Lower lobe of right lung (tissue), 2 donors: ENCODE measurements at regions not wholly inside any gene's neighbourhood (a gene's known extent, or its start where the extent isn't known, plus 50 kb on each side); places are given as distances from the start of the nearest gene placed in this dataset.

ENCODE experiments used
- ATAC-seq, 2 donors: fragments of 200-7000 bp; cut with Tn5 transposase; one replicate each; pipeline ENCODE4 v1.9.1; 2020 to 2022; ENCODE audit warnings: mild to moderate bottlenecking in 2 of 2, moderate library complexity in 2 of 2
- DNase-seq: peaks from one replicate; pipeline ENCODE4 v3.0.0-alpha.2; 2020
- H3K27ac ChIP-seq: fragments of 200-600 bp; one replicate; pipeline ENCODE4 v1.8.0; 2022
- H3K27me3 ChIP-seq: fragments of 200-600 bp; one replicate; pipeline ENCODE4 v1.8.0; 2022; ENCODE audit warnings: low read depth
- H3K36me3 ChIP-seq: fragments of 200-600 bp; one replicate; pipeline ENCODE4 v1.8.0; 2022; ENCODE audit warnings: mild to moderate bottlenecking
- H3K4me1 ChIP-seq: fragments of 200-600 bp; one replicate; pipeline ENCODE4 v1.8.0; 2022
- H3K4me3 ChIP-seq: fragments of 200-600 bp; one replicate; pipeline ENCODE4 v1.8.0; 2022; ENCODE audit warnings: mild to moderate bottlenecking
- H3K9me3 ChIP-seq: fragments of 200-600 bp; one replicate; pipeline ENCODE4 v1.8.0; 2022
- intact Hi-C: fragments of 100-400 bp; cut with DNase I; formaldehyde crosslinking; loops from one replicate; pipeline ENCODE4 v1.11.0; 2022
- TF ChIP-seq, protein P1 (sequence below): fragments of 200-600 bp; IDR thresholded peaks from one replicate; pipeline ENCODE4 v1.8.0; 2022; ENCODE audit warnings: antibody characterized with exemption, mild to moderate bottlenecking
- donor health status: DM: no; HTN: yes; CAD: no; lungs with severe emphysema.

DNA sequence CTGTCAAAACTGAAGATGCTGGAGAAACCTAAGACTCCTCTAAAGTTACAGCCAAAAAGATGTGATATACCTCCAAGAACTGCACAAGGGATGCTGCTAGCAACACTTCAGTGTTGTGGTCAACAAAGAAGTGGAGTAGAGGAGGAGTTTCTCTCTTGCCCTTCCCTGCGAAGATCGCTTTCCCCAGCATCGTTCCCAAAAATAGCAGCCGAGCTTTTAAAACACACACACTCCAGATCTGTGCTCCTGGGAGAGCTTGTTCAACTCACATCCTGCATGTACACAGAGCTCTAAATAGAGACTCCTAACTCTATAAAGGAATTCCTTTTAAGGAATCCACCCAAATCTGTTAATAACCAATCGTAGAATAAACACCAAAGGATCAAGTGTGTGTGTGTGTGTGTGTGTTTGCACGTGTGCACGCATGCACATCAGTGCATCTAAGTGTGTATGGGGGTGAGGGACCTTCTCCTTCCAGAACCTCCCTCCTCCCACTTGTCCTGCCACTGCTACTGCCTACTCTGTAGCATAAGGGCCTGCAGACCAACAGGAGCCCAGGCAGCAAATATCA is 58.5 kb downstream of the PSMG1 start:
- intact Hi-C loops: no loop called here

DNA sequence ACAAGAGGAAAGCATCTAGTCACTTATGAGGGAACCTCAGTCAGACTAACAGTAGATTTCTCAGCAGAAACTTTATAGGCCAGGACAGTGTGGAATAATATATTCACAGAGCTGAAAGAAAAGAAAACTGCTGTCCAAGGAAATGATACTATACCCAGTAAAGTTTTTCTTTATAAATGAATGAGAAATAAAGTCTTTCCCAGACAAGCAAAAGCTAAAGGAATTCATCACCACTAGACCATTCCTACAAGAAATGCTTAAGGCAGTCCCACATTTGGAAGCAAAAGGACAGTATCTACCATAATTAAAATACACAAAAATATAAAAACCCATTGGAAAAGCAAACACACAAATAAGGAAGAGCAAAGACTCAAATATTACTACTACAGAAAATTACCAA is 59.9 kb downstream of the PSMG1 start:
- no peak for DNase-seq
- no peak overlapping the region for H3K27ac ChIP-seq
- intact Hi-C loops: no loop called here
- no peak overlapping the region for H3K4me3 ChIP-seq
- TF ChIP-seq, protein P1, sequence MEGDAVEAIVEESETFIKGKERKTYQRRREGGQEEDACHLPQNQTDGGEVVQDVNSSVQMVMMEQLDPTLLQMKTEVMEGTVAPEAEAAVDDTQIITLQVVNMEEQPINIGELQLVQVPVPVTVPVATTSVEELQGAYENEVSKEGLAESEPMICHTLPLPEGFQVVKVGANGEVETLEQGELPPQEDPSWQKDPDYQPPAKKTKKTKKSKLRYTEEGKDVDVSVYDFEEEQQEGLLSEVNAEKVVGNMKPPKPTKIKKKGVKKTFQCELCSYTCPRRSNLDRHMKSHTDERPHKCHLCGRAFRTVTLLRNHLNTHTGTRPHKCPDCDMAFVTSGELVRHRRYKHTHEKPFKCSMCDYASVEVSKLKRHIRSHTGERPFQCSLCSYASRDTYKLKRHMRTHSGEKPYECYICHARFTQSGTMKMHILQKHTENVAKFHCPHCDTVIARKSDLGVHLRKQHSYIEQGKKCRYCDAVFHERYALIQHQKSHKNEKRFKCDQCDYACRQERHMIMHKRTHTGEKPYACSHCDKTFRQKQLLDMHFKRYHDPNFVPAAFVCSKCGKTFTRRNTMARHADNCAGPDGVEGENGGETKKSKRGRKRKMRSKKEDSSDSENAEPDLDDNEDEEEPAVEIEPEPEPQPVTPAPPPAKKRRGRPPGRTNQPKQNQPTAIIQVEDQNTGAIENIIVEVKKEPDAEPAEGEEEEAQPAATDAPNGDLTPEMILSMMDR: no peak
- no peak for ATAC-seq
- H3K9me3 ChIP-seq: peaks cover 10% of the 10 kb centered on the region
- H3K36me3 ChIP-seq: no peaks in the 10 kb centered on the region
- peaks cover 10% of the 10 kb centered on the region for H3K4me1 ChIP-seq
- no peaks in the 10 kb centered on the region for H3K27me3 ChIP-seq

More for the DNA sequence above, 58.5 kb downstream of the PSMG1 start:
- H3K27me3 ChIP-seq: no peaks in the 10 kb centered on the region
- H3K9me3 ChIP-seq: peaks cover 10% of the 10 kb centered on the region
- peaks cover 10% of the 10 kb centered on the region for H3K4me1 ChIP-seq
- peak overlapping the region; percentile 5 for H3K27ac ChIP-seq
- DNase-seq: no peak
- H3K36me3 ChIP-seq: no peaks in the 10 kb centered on the region
- H3K4me3 ChIP-seq: no peak overlapping the region
- no peak for ATAC-seq
- TF ChIP-seq, protein P1: no peak

DNA sequence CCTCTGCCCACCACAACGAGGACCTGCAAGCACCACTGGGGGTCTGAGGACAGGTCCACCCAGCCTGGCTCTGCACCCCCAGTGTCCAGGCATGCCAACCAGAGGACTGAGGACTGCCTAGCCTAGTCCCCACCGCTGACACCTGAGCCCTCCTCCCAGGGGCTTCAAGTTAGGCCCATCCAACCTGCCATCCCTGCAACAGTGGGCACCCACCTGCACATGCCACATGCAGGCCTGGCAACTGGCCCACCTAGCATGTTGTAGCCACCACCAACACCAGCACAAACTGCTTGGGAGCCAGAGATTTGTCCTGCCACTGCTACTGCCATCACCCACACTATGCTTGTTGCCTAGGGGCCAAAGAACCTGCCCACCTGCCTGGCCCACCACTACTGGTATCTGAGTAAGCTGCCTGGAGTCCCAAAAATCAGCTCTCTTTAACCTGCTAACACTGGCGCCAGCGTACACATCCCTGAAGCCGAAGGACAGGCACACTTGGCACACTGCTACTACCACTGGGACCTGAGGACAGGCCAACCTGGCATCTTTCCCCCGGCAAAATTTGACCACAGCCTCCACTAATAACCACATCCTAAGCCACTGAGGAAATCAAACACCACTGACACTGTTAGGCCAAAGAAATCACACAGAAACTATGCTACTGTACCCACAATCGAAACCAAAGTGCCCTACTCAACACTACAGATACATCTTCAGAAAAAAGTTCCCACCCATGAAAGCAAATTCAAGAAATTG is 61.5 kb downstream of the PSMG1 start:
- intact Hi-C loops: no loop called here
- no peak for ATAC-seq
- Histone ChIP-seq H3K27ac (no peak overlapping the region), H3K4me1 (peaks cover 10% of the 10 kb centered on the region), H3K27me3 (no peaks in the 10 kb centered on the region), H3K9me3 (peaks cover 10% of the 10 kb centered on the region), H3K4me3 (no peak overlapping the region), H3K36me3 (no peaks in the 10 kb centered on the region)
- no peak for DNase-seq
- TF ChIP-seq, protein P1: no peak

DNA sequence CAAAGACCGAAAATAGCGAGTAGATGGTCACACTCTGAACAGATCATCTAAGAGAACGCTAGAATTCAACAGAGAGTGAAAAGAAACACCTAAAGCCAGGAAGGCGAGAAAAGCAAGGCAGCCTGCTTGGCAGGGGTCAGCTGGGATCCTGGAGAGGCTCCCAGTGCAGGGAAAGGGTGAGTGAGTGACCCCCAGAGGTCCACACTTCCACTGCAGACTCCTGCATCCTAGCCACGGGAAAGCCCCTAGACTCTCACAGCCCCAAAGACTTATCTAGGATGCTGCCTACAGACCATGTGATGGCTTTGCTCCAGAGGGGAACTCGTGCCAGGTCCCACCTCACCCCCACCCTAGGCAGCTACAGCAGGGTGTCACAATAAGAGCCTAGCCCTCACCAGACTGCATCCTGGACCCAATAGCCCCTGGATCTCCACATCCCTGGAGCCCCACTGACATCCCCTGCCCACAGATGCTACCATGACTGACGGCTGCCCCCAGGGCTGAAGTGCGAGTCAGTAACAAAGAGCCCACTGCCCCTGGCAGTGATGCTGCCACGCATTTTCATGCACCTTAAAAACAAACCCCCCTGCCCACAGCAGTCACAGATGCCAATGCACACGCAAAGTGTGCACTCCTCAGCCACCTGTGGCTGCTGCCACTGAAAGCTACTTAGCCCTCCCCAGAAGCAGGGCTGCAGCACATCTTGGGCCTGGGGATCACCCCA is 62.2 kb downstream of the PSMG1 start:
- H3K27ac ChIP-seq: no peak overlapping the region
- H3K9me3 ChIP-seq: peaks cover 10% of the 10 kb centered on the region
- no peak for ATAC-seq
- DNase-seq: no peak
- intact Hi-C loops: no loop called here
- no peaks in the 10 kb centered on the region for H3K36me3 ChIP-seq
- H3K27me3 ChIP-seq: no peaks in the 10 kb centered on the region
- no peak overlapping the region for H3K4me3 ChIP-seq
- H3K4me1 ChIP-seq: peaks cover 10% of the 10 kb centered on the region
- TF ChIP-seq, protein P1: peak; percentile 13

DNA sequence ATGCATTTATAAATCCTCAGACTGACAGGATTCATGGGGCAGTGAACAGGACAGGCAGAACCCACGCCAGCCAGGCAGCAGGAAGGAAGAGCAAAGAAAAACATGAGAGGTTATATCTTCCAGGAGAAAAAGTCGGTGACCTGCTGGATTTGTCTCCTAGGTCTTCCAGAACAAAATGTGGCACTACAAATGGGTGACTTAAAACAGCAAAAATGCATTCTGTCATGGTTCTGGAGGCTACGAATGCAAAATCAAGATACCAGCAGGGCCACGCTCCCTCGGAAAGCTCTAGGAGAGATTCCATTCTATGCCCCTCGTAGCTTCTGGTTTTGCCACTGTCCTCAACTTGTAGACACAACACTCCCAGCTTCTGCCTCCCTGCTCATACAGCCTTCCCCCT is 63.4 kb downstream of the PSMG1 start:
- Histone ChIP-seq H3K9me3 (peaks cover 10% of the 10 kb centered on the region), H3K4me1 (peaks cover 5% of the 10 kb centered on the region), H3K36me3 (no peaks in the 10 kb centered on the region), H3K4me3 (no peak overlapping the region), H3K27ac (no peak overlapping the region), H3K27me3 (no peaks in the 10 kb centered on the region)
- TF ChIP-seq, protein P1: no peak
- ATAC-seq (no peak), DNase-seq (no peak)
- intact Hi-C loops: no loop called here
